COLO829 (cell line): ENCODE measurements at regions not wholly inside any gene's neighbourhood (a gene's known extent, or its start where the extent isn't known, plus 50 kb on each side); places are given as distances from the start of the nearest gene placed in this dataset.
"Not testable (repeated sequence)": the region's sequence is repeated elsewhere in the genome, so short reads cannot be mapped to it uniquely, and the experiment has no call there.

ENCODE experiments used
- DNase-seq: peaks from one replicate; pipeline ENCODE4 v3.0.0; 2012; ENCODE audit warnings: low spot score

DNA sequence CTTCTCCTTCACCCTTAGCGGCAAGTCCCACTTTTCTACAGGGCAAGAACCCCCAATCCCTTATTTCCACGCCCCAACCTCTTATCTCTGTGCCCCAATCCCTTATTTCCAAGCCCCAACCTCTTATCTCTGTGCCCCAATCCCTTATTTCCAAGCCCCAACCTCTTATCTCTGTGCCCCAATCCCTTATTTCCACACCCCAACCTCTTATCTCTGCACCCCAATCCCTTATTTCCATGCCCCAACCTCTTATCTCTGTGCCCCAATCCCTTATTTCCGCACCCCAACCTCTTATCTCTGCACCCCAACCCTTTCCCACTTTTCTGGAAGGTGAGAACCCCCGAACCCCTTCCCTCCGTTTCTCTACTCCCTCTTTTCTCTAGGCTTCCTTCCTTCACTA lies 116.1 kb upstream of the GJE1 start:
- DNase-seq: not testable (repeated sequence)

DNA sequence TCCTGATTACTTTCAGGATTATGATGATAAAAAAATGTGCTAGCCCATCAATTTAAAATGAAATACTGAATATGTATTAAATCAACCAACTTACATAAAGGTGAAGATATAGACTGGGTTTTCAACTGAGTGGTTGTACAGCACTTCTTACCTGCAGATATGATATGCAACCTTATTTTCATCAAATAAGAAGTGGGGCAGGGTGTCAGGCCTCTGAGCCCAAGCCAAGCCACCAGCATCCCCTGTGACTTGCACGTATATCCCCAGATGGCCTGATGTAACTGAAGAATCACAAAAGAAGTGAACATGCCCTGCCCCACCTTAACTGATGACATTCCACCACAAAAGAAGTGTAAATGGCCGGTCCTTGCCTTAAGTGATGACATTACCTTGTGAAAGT lies 117.3 kb upstream of the GJE1 start:
- not testable (repeated sequence) for DNase-seq

GRCh38 chr6:142015011-142015410 lies 117.7 kb upstream of the GJE1 start:
- no peak for DNase-seq

DNA sequence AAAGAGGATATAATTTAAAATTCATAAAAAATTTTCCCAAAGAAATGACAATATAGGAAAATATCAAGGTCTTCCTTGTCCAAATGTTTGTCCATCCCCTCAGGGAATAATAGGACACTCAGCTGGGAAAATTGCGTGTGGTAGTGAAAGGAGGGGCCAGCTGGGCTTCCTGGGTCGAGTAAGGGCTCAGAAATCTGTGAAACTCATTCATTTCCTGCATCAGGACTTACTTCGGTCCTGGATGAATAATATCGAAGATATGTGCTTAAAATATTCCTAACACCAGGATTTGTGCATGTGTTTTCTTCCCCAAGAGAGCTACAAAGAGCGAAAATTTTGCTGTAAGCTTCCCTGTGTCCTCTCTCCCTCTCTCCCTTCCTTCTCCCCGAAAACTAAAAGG lies 118.2 kb upstream of the GJE1 start:
- DNase-seq: peak; percentile 25

DNA sequence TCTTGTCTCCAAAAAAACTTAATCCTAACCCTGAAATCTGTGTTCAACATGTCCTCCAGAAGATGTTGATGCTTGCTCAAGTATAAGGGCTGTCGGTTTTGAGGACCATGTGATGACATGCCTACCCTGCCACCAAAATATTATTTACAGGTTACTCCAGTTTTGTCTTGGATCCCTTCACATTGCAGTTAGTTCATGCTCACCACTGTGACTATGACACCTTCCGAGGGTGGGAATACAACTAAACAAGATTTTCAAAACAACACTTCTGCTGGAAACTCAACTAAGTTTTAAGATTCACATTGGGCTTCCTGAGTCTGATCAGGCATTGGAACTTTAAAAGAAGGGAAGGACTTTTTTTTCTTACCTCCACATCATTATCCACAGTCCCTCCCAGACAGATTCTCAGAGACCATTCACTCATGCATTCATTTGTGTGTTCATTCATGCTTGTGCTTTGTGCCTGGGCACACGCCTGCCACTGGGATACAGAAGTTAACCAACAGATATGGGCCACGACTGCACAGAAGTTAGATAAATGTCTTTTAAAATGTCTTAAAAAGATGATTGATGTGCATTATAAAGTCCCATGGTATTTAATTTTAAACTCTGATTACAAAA lies 118.7 kb upstream of the GJE1 start:
- no peak for DNase-seq

DNA sequence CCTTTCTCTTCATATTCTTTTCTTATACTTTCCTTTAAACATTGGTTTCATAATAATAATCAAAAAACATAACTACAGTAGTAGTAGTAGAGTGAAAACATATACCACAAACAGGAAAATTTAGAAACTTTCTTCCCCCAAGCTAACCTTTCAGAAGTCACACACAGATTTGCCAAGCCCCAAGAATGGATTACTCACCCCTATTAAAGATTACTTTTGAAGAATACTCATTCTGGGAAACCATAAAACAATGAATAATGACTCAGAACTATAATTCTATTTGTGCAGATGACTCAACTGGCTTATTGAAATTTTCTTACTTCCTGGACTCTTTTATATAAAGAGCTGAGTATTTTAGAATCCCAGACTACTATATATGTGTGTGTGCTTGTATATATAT lies 119.4 kb upstream of the GJE1 start:
- DNase-seq: peak; percentile 61

DNA sequence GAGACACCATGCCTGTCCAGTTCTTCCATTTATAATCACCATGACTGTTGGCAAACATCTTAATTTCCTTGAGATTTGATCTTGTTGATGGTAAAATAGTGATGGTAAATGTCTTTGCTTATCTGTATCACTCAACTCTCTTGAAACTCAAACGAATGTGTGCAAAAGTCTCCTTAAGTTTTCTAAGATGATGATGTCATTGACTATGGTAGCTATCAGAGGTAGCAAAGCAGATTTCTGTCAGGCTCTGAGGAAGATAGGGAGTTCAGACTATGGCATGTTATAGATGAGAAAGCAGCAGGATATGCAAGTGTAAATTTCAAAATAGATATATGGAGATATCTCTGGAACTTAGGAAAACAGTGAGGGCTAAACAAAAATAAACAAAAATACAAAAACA lies 121.0 kb upstream of the GJE1 start:
- DNase-seq: no peak

DNA sequence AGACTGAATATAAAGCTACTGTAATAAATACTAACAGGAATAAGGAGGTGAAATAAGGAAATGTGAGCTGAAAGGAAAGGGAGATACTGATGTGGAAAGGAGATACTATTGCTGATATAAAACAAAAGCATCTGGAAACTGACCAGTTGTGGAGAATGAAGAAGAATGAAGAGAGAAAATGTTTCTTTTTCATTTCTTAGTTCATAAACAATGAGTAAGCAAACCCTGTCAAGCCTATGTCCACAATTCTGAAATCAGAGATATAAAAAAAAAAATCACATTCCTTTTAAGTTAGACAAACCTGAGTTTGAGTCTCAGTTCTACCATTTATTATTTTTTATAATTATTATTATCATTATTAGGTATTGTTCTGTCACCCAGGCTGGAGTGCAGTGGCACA lies 121.6 kb upstream of the GJE1 start:
- DNase-seq: no peak

DNA sequence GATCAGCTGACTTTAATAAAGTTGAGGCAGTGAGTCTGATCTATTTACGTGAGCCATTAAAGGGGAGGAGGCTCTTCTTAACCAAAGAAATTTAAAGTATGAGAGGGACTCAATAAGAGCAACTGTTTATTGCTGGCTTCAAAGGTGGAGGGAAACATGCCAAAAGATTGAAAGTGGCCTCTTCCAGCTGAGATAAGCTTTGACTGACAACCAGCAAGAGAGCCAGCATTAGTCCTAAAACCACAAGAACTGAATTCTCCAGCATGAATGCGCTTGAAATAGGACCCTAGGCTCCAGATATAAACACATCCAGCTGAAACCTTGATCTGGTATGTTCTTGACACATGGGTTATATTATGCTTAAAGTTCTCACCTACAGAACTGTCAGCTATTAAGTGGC lies 123.1 kb upstream of the GJE1 start:
- peak; percentile 17 for DNase-seq

- no peak for DNase-seq
Observed at GRCh38 chr6:142008781-142009180, 123.9 kb upstream of the GJE1 start.

GRCh38 chr6:142008016-142008735 lies 124.5 kb upstream of the GJE1 start:
- DNase-seq: no peak

DNA sequence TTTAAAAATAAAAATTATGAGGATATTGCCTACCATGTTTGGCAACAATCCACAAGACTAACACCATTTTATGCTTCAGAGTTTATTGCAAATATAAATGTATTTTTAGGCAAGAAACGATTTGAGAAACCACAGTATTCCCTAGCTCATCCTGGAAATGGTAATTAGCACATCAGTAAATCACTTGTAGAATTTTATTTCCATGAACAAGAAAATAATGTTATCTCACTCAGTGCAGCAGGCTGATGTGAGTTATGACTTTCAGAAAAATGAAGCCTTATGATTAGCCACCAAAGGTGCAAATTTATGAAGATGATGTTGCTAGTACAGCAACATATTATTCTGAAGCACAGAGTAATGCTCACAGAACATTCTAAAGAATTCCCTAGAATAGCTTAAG lies 127.7 kb upstream of the GJE1 start:
- DNase-seq: no peak

DNA sequence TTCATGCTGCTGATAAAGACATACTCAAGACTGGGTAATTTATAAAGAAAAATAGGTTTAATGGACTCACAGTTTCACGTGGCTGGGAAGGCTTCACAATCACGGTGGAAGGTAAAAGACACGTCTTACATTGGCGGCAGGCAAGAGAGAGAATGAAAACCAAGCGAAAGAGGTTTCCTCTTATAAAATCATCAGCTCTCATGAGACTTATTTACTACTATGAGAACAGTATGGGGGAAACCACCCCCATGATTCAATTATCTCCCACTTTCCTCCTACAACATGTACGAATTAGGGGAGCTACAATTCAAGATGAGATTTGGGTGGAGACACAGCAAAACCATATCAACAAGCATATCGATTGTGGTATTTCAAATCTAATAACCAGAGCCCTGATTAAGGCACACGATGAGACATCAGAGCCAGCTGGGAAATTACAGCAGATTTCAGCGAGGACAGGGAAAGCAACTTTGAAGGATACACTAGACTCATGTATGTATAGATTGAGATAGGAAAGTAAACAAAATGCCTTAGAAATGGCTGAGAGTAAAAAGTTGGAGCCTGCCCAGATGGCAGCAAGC lies 129.8 kb upstream of the GJE1 start:
- DNase-seq: no peak

DNA sequence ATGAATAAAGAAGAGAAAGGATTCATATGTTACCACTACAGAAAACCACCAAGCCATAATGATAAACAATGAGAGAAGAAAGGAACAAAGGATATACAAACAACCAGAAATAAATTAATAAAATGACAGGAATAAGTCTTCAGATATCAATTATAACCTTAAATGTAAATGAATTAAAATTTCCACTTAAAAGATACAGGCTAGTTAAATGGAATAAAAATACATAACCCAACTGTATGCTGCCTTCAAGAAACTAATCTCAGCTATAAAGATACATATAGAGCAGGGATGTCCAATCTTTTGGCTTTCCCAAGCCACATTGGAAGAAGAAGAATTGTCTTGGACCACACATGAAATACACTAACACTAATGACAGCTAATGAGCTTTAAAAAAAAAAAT lies 135.9 kb upstream of the GJE1 start:
- DNase-seq: no peak

- no peak for DNase-seq
Observed at GRCh38 chr6:141992109-141992508, 140.6 kb upstream of the GJE1 start.

GRCh38 chr6:141990840-141991239 lies 141.9 kb upstream of the GJE1 start:
- DNase-seq: no peak

DNA sequence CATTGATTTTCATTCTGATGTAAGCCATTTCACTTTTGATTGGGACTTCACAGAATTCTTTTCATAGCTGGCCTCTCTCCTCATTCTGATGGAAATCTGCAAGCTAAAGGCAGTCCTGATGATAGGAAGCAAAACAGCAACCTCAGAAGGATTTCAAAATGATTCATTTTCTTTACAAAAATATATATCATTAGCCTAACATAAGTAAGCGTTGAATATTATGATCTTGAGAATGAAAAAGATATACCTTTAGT lies 143.1 kb upstream of the GJE1 start:
- no peak for DNase-seq

DNA sequence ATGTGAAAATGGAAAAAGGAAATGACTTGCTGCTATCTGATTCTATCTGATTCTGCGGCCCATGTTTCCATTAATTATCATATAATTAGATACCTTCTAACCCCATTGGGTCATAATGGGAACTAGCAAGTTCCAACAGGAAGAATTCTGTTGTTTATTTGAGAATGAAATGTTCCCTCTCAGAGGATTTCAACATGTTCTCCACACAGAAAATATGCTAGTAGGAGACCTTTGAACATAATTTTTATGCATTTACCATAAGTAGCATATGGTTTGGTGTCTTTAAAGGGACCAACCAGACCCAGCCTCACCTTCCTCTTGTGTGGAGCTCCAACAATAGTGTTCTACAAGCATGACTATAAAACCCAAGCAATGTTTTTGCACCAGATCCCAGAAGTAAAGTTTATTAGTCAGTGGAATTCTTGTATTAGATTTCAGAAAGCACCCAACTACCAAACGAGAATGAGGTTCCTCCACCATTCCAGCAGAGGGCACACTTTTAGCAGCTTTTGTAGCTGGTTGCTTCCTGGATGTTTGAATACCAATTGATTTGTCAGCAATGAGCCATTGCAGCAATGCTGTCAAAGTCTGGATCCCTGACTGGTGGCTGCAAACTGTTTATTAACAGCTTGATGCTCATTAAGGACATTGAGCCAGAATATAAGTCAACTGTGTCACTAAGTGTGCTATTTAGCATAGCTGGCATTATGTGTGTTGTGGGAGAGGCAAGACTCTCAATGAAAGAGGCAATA lies 143.6 kb upstream of the GJE1 start:
- DNase-seq: peak; percentile 58

- DNase-seq: no peak
Observed at GRCh38 chr6:141988327-141988726, 144.4 kb upstream of the GJE1 start.

DNA sequence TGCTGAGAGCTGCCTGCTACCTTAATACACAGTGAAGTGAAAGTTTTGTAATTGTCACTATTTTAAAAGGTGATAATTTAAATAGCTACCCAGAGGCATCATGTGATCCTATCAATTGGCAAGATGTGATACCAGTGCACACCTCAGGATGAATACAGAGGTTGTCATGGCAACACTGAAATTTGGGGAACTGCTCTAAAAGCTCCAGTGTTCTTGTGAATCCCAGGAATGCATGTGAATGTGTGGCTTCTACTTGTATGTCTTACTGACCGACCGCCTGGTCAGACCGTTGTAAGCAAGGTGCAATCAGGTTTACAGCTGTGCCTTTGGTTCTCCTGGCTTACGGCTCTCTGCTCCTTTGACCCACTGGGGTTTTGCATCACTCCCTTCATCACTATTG lies 146.3 kb upstream of the GJE1 start:
- no peak for DNase-seq

- DNase-seq: no peak
Observed at GRCh38 chr6:141981190-141981589, 151.5 kb upstream of the GJE1 start.

DNA sequence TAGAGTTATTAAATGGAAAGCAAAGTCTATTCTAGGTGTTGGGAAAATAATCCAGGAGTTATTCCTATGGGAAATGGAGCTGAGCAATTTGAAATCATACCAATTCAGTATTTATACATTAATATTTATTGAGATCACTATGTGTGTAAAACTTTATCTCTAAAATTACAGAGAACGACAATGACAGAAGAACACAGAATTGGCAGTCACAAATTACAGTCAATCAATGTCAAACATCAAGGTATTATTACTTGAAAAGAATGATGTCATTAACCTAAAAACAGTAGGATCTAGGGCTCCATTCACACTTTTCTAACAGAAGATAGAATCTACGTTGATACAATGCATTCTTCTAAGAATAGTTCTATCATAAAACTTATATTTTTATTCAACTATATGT lies 154.9 kb upstream of the GJE1 start:
- DNase-seq: no peak

- no peak for DNase-seq
Observed at GRCh38 chr6:141976994-141977393, 155.7 kb upstream of the GJE1 start.
